SK-N-MC (cell line): ENCODE measurements at regions not wholly inside any gene's neighbourhood (a gene's known extent, or its start where the extent isn't known, plus 50 kb on each side); places are given as distances from the start of the nearest gene placed in this dataset.
"Not testable (repeated sequence)": the region's sequence is repeated elsewhere in the genome, so short reads cannot be mapped to it uniquely, and the experiment has no call there.

Experiments
- DNase-seq: peaks from one replicate; pipeline ENCODE4 v3.0.0-alpha.2; 2011; ENCODE audit warnings: low read depth, low spot score
- H3K27ac ChIP-seq: fragments of 200-600 bp; sonication (generic); 2 replicates; pipeline ENCODE4 v1.5.1; 2016; ENCODE audit warnings: mixed run types
- H3K36me3 ChIP-seq: fragments of 200-600 bp; sonication (generic); 2 replicates; pipeline ENCODE4 v1.6.1; 2017; ENCODE audit warnings: antibody characterized with exemption, low read length, mixed read lengths; ENCODE audit not compliant: insufficient read depth
- H3K4me3 ChIP-seq: fragments of 200-600 bp; sonication (generic); 2 replicates; pipeline ENCODE4 v1.5.1; 2016
- H3K9ac ChIP-seq: fragments of 200-600 bp; sonication (generic); 2 replicates; pipeline ENCODE4 v1.8.0; 2017; ENCODE audit warnings: mixed run types, mixed read lengths; ENCODE audit not compliant: insufficient read length
- H3K9me3 ChIP-seq: fragments of 200-600 bp; sonication (generic); 2 replicates; pipeline ENCODE4 v1.6.1; 2017; ENCODE audit warnings: low read depth, mild to moderate bottlenecking, antibody characterized with exemption, low read length, moderate library complexity, mixed read lengths
- EZH2 ChIP-seq: fragments of 200-600 bp; sonication (generic); IDR thresholded peaks from one replicate; pipeline ENCODE4 v1.6.1; 2017; ENCODE audit warnings: antibody characterized with exemption
- FOXP2 ChIP-seq: optimal IDR thresholded peaks from 2 replicates; pipeline ENCODE3; 2011; ENCODE audit warnings: mild to moderate bottlenecking, moderate library complexity; ENCODE audit not compliant: insufficient read depth; ENCODE audit errors: extremely low read length, control extremely low read depth
- POLR2AphosphoS5 ChIP-seq: IDR thresholded peaks from 2 replicates; pipeline ENCODE4 v1.6.1; 2012; ENCODE audit warnings: mild to moderate bottlenecking, low read depth, low read length, borderline replicate concordance

- no peak overlapping the region for H3K27ac ChIP-seq
- H3K4me3 ChIP-seq = no peak overlapping the region
- H3K36me3 ChIP-seq = no peaks in the 10 kb centered on the region
- no peak for DNase-seq
- no peaks in the 10 kb centered on the region for H3K9me3 ChIP-seq
- H3K9ac ChIP-seq = no peak overlapping the region
- no peak for TF ChIP-seq FOXP2
- TF ChIP-seq EZH2 = no peak
- TF ChIP-seq POLR2AphosphoS5 = no peak
These were observed 151.7 kb upstream of the PTPRG start for GRCh38 chr3:61409638-61410037.

GRCh38 chr3:61410358-61410757, 151.0 kb upstream of the PTPRG start:
- not testable (repeated sequence) for H3K4me3 ChIP-seq, DNase-seq, H3K27ac ChIP-seq, H3K36me3 ChIP-seq, H3K9me3 ChIP-seq, H3K9ac ChIP-seq

GRCh38 chr3:61411009-61411662, 150.2 kb upstream of the PTPRG start:
- no peak for DNase-seq
- TF ChIP-seq EZH2 = no peak
- TF ChIP-seq POLR2AphosphoS5 = no peak
- TF ChIP-seq FOXP2 = no peak
- Histone ChIP-seq H3K36me3 (no peaks in the 10 kb centered on the region), H3K9ac (no peak overlapping the region), H3K27ac (no peak overlapping the region), H3K9me3 (no peaks in the 10 kb centered on the region), H3K4me3 (no peak overlapping the region)

- Histone ChIP-seq H3K4me3 (no peak overlapping the region), H3K27ac (no peak overlapping the region), H3K9ac (no peak overlapping the region), H3K36me3 (no peaks in the 10 kb centered on the region), H3K9me3 (no peaks in the 10 kb centered on the region)
- TF ChIP-seq EZH2 (no peak), POLR2AphosphoS5 (no peak), FOXP2 (no peak)
- DNase-seq = no peak
These were observed 146.9 kb upstream of the PTPRG start for GRCh38 chr3:61414456-61414855.

DNA sequence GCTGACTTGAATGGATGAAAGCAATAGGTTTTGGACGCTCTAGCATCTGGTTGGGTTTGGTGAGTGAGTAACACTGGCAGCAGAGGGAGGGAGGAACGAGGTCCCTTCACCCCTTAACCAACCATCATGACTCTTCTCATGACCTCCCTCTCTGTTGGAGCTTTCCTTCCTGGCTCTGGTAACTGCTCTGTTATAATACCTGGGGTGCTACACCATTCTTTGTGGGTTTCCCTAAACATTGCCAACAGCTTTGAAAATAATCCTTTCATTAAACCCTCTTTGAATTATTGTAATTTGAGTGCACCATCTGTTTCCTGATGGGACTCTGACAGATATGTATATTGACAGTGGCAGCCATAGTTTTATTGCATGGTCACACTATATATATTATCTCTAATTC, 146.2 kb upstream of the PTPRG start:
- no peak for TF ChIP-seq POLR2AphosphoS5
- no peak for TF ChIP-seq EZH2
- no peak for TF ChIP-seq FOXP2
- DNase-seq = no peak
- Histone ChIP-seq H3K27ac (no peak overlapping the region), H3K36me3 (no peaks in the 10 kb centered on the region), H3K9me3 (no peaks in the 10 kb centered on the region), H3K9ac (no peak overlapping the region), H3K4me3 (no peak overlapping the region)

DNA sequence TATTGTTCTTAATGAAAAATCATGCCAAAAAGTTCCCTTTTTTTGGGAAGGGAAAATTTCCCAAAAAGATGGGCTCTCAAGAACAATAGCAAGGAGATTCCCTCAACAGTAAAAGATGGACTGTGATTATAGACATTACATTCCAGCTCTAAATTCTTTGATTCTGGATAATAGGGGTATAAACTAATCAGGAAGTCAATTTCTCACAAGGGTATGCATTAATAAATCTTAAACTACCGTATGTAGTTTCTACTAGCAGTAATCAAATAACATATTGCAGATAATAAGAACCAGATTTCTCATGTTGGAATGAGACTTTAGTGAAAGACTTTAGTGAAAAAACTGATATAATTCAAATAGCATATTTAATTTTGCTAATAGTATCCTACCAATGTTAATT, 144.8 kb upstream of the PTPRG start:
- no peak for DNase-seq
- H3K9me3 ChIP-seq = no peaks in the 10 kb centered on the region
- no peak for TF ChIP-seq FOXP2
- TF ChIP-seq POLR2AphosphoS5 = no peak
- TF ChIP-seq EZH2 = no peak
- no peaks in the 10 kb centered on the region for H3K36me3 ChIP-seq
- no peak overlapping the region for H3K9ac ChIP-seq
- H3K27ac ChIP-seq = no peak overlapping the region
- H3K4me3 ChIP-seq = no peak overlapping the region

DNA sequence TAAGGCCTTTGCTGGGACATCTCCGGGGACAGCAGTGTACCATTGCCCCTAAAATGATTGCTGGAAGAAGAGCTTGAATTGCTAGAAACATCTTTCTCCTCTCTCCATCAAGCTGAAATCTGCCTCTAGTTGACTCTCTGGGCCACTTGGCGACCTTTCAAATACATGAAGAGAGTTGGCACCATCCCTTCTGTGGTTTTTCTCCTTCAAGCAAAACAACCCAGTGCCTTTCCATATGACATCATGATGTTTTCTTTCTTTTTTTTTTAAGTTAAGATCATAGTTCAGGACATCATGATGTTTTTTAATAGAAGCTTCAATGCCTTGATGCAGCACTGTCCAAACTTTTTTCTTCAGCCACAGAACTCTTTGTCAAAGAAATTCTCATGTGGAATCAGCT, 144.0 kb upstream of the PTPRG start:
- Histone ChIP-seq H3K4me3 (no peak overlapping the region), H3K9me3 (no peaks in the 10 kb centered on the region), H3K27ac (no peak overlapping the region), H3K9ac (no peak overlapping the region), H3K36me3 (no peaks in the 10 kb centered on the region)
- no peak for DNase-seq
- TF ChIP-seq EZH2 (no peak), POLR2AphosphoS5 (no peak), FOXP2 (no peak)

- no peak overlapping the region for H3K9ac ChIP-seq
These were observed 141.1 kb upstream of the PTPRG start for GRCh38 chr3:61420136-61420759.

More at GRCh38 chr3:61420136-61420759, 141.1 kb upstream of the PTPRG start:
- H3K9me3 ChIP-seq = no peaks in the 10 kb centered on the region
- TF ChIP-seq EZH2 (no peak), FOXP2 (no peak)
- no peak for DNase-seq
- H3K27ac ChIP-seq = no peak overlapping the region
- no peak overlapping the region for H3K4me3 ChIP-seq
- H3K36me3 ChIP-seq = no peaks in the 10 kb centered on the region
